T-helper 17 cell (primary cell): ENCODE measurements at regions not wholly inside any gene's neighbourhood (a gene's known extent, or its start where the extent isn't known, plus 50 kb on each side); places are given as distances from the start of the nearest gene placed in this dataset.

Experiments used
- ATAC-seq: fragments of 150-1000 bp; cut with Tn5 transposase; 2 replicates; pipeline ENCODE4 v1.10.0; 2021; ENCODE audit warnings: mild to moderate bottlenecking, moderate library complexity
- DNase-seq, 3 donors: peaks; one replicate each; pipeline versions ENCODE4 v3.0.0 to v3.0.0-alpha.2; 2020 to 2021
- H3K9me3 ChIP-seq: one replicate; pipeline ENCODE4 v1.7.0; 2013; ENCODE audit warnings: low read length, mild to moderate bottlenecking; ENCODE audit not compliant: control insufficient read depth, poor library complexity, severe bottlenecking
- H3K27ac Mint-ChIP-seq: one replicate; pipeline ENCODE4 v1.8.0; 2022; ENCODE audit warnings: mild to moderate bottlenecking, moderate library complexity, mixed read lengths
- H3K27me3 Mint-ChIP-seq: one replicate; pipeline ENCODE4 v1.8.0; 2022; ENCODE audit warnings: mixed read lengths
- H3K36me3 Mint-ChIP-seq: one replicate; pipeline ENCODE4 v1.8.0; 2022; ENCODE audit warnings: low read depth, mixed read lengths
- H3K4me1 Mint-ChIP-seq: one replicate; pipeline ENCODE4 v1.8.0; 2022; ENCODE audit warnings: mild to moderate bottlenecking, mixed read lengths
- H3K4me3 Mint-ChIP-seq: one replicate; pipeline ENCODE4 v1.8.0; 2022; ENCODE audit warnings: mild to moderate bottlenecking, moderate library complexity, mixed read lengths

DNA sequence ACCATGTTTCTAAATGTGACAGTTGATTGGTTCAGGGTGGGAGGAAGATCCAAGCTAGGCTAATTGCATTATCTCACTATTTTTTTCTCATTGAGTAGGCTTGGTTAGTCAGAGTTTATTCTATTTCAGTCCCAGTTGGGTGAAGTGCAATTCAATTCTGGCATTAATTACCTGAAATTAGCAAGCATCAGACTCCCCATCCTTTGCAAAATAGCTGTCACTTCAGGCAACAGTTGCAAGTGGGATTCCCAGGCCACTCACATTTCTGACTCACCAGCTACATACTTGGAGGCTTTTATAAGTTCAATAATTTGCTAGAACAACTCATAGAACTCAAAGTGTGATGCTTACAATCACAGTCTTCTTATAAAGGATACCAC, 155.8 kb upstream of the HAND2 start:
- no peaks in the 10 kb centered on the region for H3K9me3 ChIP-seq
- DNase-seq (no peak), ATAC-seq (no peak)
- Mint-ChIP-seq H3K4me3 (no peak overlapping the region), H3K4me1 (no peaks in the 10 kb centered on the region), H3K27ac (no peak overlapping the region), H3K36me3 (no peaks in the 10 kb centered on the region), H3K27me3 (peaks cover 4% of the 10 kb centered on the region)

DNA sequence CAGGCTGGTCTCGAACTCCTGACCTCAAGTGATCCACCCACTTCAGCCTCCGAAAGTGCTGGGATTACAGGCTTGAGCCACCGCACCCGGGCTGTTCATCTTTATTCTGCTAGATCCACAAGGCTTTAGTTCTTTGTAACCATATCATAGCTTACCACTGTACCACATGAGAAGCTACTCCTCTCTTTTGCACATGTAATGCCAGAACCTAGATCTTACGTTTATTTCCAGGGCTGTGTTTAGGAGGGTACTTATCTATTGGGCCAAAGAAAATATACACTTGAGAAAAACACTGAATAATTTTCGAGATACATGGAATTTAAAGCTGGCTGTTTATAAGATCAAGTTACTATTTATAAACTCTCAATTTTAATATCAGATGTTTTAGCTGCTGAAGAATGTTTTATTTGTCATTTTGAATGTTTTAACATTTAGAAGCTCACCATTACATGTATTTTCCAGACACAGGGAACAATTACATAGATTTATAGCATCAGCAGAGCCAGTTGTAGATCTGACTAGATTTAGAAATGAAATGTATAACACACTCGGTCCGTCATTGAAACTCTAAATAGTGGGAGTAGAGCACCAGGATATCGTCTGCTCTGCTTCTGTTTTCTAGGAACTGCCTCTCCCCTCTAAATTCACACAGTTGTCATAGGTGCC, 155.3 kb upstream of the HAND2 start:
- H3K36me3 Mint-ChIP-seq, result no peaks in the 10 kb centered on the region
- ATAC-seq, result no peak
- H3K9me3 ChIP-seq, result no peaks in the 10 kb centered on the region
- no peaks in the 10 kb centered on the region for H3K4me1 Mint-ChIP-seq
- no peak overlapping the region for H3K4me3 Mint-ChIP-seq
- no peak for DNase-seq
- no peak overlapping the region for H3K27ac Mint-ChIP-seq
- peaks cover 4% of the 10 kb centered on the region for H3K27me3 Mint-ChIP-seq

DNA sequence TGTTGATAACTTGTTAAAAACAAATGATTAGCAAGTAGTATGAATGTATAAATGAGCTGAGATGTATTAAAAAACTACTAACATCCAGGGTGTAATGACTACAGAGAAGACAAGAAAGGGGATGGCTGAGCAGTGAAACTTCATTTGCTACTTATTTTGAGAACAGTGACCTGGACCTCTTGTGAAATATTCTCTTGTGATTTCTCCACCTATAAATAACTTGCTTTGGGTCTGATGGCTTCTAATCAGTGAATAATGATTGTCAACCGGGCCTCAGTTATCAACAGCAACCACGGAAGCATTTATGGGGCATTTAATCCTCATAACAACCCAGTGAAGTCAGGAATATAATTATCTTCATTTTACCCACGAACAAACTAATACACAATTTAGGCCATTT, 154.2 kb upstream of the HAND2 start:
- Mint-ChIP-seq H3K4me1 (no peaks in the 10 kb centered on the region), H3K4me3 (no peak overlapping the region), H3K27me3 (peaks cover 4% of the 10 kb centered on the region), H3K36me3 (no peaks in the 10 kb centered on the region), H3K27ac (no peak overlapping the region)
- DNase-seq, result no peak
- no peaks in the 10 kb centered on the region for H3K9me3 ChIP-seq
- ATAC-seq, result no peak

DNA sequence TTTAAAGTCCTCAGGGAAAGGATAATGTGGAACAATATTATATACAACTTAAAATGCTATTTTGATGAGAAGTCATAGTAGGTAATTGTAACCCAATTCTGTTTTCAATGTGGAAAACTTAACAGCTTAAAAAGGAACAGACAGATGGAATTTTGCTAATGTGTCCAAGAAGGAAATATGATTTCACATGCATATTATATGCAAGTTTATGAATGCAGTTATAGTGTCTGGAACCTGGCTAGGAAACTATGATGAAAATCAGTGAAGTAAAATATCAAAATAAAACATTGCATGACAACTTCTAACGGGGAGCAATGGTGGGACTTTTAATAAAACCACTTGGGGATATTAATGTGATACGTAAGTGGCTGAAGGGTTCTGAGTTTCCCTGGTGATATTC, 152.6 kb upstream of the HAND2 start:
- H3K27me3 Mint-ChIP-seq, result peaks cover 4% of the 10 kb centered on the region
- DNase-seq (no peak), ATAC-seq (no peak)
- no peaks in the 10 kb centered on the region for H3K9me3 ChIP-seq
- H3K4me3 Mint-ChIP-seq, result no peak overlapping the region
- H3K4me1 Mint-ChIP-seq, result no peaks in the 10 kb centered on the region
- H3K36me3 Mint-ChIP-seq, result no peaks in the 10 kb centered on the region
- H3K27ac Mint-ChIP-seq, result no peak overlapping the region

DNA sequence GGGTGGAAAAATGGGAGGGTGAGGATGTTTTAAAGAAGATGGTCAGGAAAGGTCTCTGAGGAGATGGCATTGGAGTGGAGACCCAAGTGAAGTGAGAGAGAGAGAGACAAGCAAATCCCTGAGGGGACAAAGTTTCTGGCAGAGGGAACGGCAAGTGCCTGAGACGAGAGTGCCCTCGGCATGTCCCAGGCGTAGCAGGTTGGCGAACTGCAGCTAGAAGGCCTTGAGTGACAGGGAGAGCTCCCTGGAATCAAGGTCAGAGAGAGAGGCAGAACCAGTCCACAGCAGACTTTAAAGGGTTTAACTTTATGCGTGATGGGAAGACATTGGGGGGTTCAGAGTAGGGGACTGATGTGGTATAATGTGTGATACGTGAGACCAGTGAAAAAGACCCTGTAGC, 150.2 kb upstream of the HAND2 start:
- Mint-ChIP-seq H3K4me1 (no peaks in the 10 kb centered on the region), H3K4me3 (no peak overlapping the region), H3K36me3 (peaks cover 2% of the 10 kb centered on the region), H3K27ac (no peak overlapping the region), H3K27me3 (peaks cover 4% of the 10 kb centered on the region)
- no peaks in the 10 kb centered on the region for H3K9me3 ChIP-seq
- ATAC-seq (no peak), DNase-seq (no peak)

DNA sequence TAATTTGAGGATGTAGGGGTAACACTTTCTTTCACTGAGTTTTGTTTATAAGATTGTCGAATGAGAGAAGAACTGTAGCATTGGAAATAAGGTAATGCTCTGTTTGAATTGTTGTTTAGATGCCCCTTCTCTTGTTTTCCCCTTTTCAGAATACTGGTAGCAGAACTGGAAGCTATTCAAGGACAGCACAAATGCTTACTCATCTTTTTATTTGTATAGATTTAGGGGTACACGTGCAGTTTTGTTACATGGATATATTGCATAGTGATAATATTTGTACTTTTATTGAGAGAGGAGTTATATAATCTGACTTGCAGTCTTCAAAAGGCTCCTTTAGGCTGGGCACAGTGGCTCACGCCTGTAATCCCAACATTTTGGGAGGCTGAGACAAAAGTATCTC, 145.4 kb upstream of the HAND2 start:
- Mint-ChIP-seq H3K27ac (no peak overlapping the region), H3K27me3 (no peaks in the 10 kb centered on the region), H3K4me3 (no peak overlapping the region), H3K36me3 (peaks cover 2% of the 10 kb centered on the region), H3K4me1 (no peaks in the 10 kb centered on the region)
- ATAC-seq, result no peak
- no peak for DNase-seq
- H3K9me3 ChIP-seq, result no peaks in the 10 kb centered on the region

DNA sequence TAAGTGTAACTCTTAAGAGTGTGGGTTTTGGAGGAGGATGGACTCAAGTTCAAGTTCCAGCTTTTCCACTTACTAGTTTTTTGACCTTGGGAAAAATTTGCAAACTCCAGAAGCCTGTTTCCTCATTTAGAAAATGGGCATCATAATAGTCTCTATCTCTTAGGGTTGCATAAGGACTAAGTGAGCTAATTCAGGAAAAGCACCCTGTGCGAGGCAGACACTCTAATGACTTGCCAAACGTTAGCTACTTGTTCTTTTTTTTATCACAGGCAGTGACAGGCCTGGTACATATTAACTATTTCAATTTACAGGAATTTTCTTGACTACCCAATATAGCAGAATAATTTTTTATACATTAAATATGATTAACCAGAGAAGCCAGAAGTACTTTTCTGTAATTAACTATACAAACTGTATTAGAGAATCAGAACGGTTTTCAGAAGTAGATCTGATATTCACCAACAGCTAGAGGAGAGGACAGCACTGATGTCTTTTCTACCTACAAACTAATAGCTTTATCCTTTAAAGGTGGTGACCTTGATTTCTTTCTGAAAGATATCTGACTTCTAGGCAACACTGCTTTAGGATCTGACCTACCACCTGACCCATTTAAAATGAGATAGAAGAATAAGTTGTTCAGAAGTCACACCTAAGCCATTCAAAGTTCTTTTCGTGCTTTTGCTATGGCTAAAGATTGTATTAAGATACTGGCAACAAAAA, 139.6 kb upstream of the HAND2 start:
- H3K36me3 Mint-ChIP-seq, result no peaks in the 10 kb centered on the region
- DNase-seq, result no peak
- H3K9me3 ChIP-seq, result no peaks in the 10 kb centered on the region
- H3K27ac Mint-ChIP-seq, result no peak overlapping the region
- no peaks in the 10 kb centered on the region for H3K27me3 Mint-ChIP-seq
- H3K4me3 Mint-ChIP-seq, result no peak overlapping the region
- ATAC-seq, result no peak
- H3K4me1 Mint-ChIP-seq, result no peaks in the 10 kb centered on the region

DNA sequence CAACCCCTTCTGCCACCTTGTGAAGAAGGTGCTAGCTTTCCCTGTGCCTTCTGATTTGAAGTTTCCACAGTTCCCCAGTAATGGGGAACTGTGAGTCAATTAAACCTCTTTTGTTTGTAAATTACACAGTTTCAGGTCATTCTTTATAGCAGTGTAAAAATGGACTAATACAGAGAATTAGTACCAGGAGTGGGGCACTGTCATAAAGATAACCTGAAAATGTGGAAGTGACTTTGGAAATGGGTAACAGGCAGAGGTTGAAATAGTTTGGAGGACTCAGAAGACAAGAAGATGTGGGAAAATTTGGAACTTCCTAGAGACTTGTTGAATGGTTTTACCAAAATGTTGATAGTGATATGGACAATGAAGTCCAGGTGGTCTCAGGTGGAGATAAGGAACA, 131.0 kb upstream of the HAND2 start:
- no peak overlapping the region for H3K4me3 Mint-ChIP-seq
- no peak overlapping the region for H3K27ac Mint-ChIP-seq
- no peaks in the 10 kb centered on the region for H3K9me3 ChIP-seq
- no peaks in the 10 kb centered on the region for H3K36me3 Mint-ChIP-seq
- ATAC-seq, result no peak
- no peak for DNase-seq
- H3K4me1 Mint-ChIP-seq, result no peaks in the 10 kb centered on the region
- peaks cover 20% of the 10 kb centered on the region for H3K27me3 Mint-ChIP-seq

DNA sequence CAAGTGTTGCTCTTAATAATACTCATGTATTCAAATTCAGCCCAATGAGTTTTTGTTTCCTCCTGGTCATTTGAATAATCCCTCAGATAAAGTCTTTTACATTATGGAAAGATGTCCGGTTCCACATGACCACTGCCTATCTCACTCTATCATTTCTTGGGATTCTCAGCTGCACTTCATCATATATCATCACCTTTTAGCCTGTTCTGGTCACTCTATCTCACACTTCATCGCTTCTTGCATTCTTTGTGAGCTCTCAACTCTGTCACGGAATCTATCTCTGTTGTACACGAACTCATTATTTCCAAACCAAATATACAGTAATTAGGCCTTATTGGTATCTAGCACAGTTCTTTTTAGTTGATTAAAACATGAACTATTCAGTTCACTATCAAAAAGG, 126.9 kb upstream of the HAND2 start:
- Mint-ChIP-seq H3K36me3 (no peaks in the 10 kb centered on the region), H3K27me3 (peaks cover 34% of the 10 kb centered on the region), H3K27ac (no peak overlapping the region), H3K4me3 (no peak overlapping the region), H3K4me1 (no peaks in the 10 kb centered on the region)
- ATAC-seq (no peak), DNase-seq (no peak)
- H3K9me3 ChIP-seq, result no peaks in the 10 kb centered on the region

DNA sequence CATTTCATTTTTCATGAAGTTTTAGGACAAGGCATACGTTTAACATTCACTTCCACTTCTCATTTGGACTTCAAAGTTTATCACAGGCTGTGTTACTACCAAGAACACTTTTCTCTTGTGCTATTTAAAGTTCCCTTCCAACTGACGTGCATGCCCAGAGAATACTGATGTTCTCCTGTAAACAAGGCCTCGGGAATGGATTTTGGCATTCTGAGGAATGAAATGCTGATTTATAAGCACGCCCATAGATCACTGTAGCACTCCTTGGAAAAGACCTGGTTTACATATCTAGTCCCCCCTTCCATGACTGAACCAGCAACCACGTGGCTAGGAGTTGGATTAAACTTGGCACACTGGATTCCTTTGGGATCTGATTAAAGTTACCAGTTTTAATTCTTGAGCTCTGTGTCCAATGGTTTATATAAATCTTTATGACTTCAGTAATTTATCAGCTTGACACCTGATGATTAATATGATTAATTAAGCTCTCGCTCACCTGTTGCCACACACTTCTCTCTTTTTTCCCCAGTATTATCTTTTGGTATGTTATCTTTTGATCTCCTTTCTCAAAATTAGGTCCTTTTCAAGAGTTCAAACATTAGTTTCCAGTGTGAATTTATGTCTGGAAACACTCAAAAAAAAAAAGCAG, 122.4 kb upstream of the HAND2 start:
- ATAC-seq (no peak), DNase-seq (no peak)
- Mint-ChIP-seq H3K36me3 (no peaks in the 10 kb centered on the region), H3K27me3 (peaks cover 29% of the 10 kb centered on the region), H3K27ac (no peak overlapping the region), H3K4me3 (no peak overlapping the region), H3K4me1 (no peaks in the 10 kb centered on the region)
- no peaks in the 10 kb centered on the region for H3K9me3 ChIP-seq

DNA sequence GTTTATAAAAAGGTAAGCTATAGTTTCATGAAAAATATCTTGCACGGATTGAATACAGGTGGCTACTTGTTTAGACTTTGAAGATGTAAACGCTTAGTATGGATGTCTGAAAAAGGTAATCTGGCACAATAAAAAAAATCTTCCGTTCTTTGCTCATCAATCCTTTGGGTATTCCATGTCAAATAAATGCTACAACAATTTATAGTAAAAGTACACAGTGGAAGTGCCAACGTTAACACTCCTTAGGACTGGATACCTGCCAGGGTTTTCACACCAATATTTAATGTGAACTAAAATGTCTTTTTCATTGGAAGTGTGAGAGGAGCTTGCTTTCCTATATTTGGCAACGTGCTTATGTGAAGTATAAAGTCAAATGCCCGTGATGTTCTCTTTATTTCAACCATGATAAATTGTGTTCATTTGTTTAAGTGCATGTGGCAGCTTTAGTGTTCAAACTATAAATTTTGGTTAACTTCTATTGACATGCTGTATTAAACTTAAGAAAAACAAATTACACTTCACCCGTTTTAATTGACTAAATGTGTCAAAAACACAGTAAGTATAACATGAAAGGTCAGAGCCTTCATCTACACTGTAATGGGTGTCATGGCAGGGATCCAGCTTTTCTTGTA, 121.7 kb upstream of the HAND2 start:
- Mint-ChIP-seq H3K4me3 (no peak overlapping the region), H3K27ac (no peak overlapping the region), H3K27me3 (peaks cover 23% of the 10 kb centered on the region), H3K36me3 (no peaks in the 10 kb centered on the region), H3K4me1 (no peaks in the 10 kb centered on the region)
- DNase-seq (no peak), ATAC-seq (no peak)
- no peaks in the 10 kb centered on the region for H3K9me3 ChIP-seq

DNA sequence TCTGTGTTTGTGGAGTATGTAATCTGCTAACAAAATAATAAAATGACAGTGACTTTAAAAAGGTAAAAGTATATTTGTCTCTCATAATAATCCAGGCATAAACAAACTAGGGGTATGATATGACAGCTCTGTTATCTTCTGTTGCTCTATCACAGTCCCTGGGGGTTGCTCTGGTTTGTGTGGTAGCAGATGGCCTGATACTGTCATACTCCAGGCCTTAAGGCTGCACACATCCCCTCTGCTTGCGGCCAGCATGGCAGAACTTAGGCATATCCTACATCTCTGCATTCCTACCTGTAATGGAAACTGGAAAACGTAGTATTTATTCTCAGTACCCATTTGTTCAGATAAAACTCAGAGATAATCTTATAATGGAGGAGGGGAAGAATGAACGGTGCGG, 117.9 kb upstream of the HAND2 start:
- ATAC-seq (no peak), DNase-seq (no peak)
- Mint-ChIP-seq H3K4me3 (no peak overlapping the region), H3K36me3 (no peaks in the 10 kb centered on the region), H3K27ac (no peak overlapping the region), H3K27me3 (peaks cover 18% of the 10 kb centered on the region), H3K4me1 (no peaks in the 10 kb centered on the region)
- H3K9me3 ChIP-seq, result no peaks in the 10 kb centered on the region

DNA sequence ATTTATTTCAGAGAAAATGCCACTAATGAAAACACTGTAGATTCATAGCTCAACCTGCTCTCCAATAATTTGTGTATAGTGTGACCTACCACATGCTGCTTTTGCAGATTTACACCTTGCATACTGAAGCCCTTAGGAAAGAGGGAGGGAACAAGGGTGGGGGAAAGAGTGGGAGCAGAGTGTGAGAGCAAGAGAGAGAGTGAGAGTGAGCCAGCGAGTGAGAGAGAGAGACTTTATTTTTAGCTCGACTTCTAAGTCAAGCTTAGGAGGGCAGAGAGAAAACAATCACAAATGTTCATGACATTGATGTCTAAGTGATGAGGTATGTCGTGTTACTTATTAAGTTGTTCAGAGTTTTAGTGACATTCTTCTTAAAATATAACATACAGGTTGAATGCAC, 112.5 kb upstream of the HAND2 start:
- no peak for ATAC-seq
- H3K27ac Mint-ChIP-seq, result no peak overlapping the region
- H3K36me3 Mint-ChIP-seq, result no peaks in the 10 kb centered on the region
- DNase-seq, result no peak
- H3K4me3 Mint-ChIP-seq, result no peak overlapping the region
- H3K27me3 Mint-ChIP-seq, result peaks cover 6% of the 10 kb centered on the region
- no peaks in the 10 kb centered on the region for H3K9me3 ChIP-seq
- H3K4me1 Mint-ChIP-seq, result no peaks in the 10 kb centered on the region
